ENCODE measurements at regions not wholly inside any gene's neighbourhood (a gene's known extent, or its start where the extent isn't known, plus 50 kb on each side); places are given as distances from the start of the nearest gene placed in this dataset.

- no peak for DNase-seq (ENCODE audit: low read depth)
- TF ChIP-seq CTCF (conservative IDR thresholded peaks at IDR 0.05; ENCODE audit: low read depth, low read length) = no peak
- no peak overlapping the region for H3K4me3 ChIP-seq (ENCODE audit: low read depth, low read length)
Observed at GRCh38 chr3:194275721-194276120, 75.4 kb downstream of the CPN2 start.

GRCh38 chr3:194276768-194277103, 74.4 kb downstream of the CPN2 start:
- DNase-seq (ENCODE audit: low read depth) = no peak
- H3K4me3 ChIP-seq (ENCODE audit: low read depth, low read length) = no peak overlapping the region
- TF ChIP-seq CTCF (conservative IDR thresholded peaks at IDR 0.05; ENCODE audit: low read depth, low read length) = no peak

- no peak for TF ChIP-seq CTCF (conservative IDR thresholded peaks at IDR 0.05; ENCODE audit: low read depth, low read length)
- DNase-seq (ENCODE audit: low read depth) = no peak
- H3K4me3 ChIP-seq (ENCODE audit: low read depth, low read length) = no peak overlapping the region
Observed at GRCh38 chr3:194277104-194277785, 73.9 kb downstream of the CPN2 start.

- no peak for TF ChIP-seq CTCF (conservative IDR thresholded peaks at IDR 0.05; ENCODE audit: low read depth, low read length)
- DNase-seq (ENCODE audit: low read depth) = peak; percentile 83
- H3K4me3 ChIP-seq (ENCODE audit: low read depth, low read length) = no peak overlapping the region
Observed at GRCh38 chr3:194277786-194278130, 73.4 kb downstream of the CPN2 start.

GRCh38 chr3:194278186-194278845, 72.8 kb downstream of the CPN2 start:
- no peak for TF ChIP-seq CTCF (conservative IDR thresholded peaks at IDR 0.05; ENCODE audit: low read depth, low read length)
- DNase-seq (ENCODE audit: low read depth) = no peak

GRCh38 chr3:194279101-194279500, 72.0 kb downstream of the CPN2 start:
- H3K4me3 ChIP-seq (ENCODE audit: low read depth, low read length) = no peak overlapping the region
- no peak for TF ChIP-seq CTCF (conservative IDR thresholded peaks at IDR 0.05; ENCODE audit: low read depth, low read length)
- DNase-seq (ENCODE audit: low read depth) = no peak

More at GRCh38 chr3:194278186-194278845, 72.8 kb downstream of the CPN2 start:
- H3K4me3 ChIP-seq (ENCODE audit: low read depth, low read length) = no peak overlapping the region
